HG03521 (cell line): ENCODE measurements at regions not wholly inside any gene's neighbourhood (a gene's known extent, or its start where the extent isn't known, plus 50 kb on each side); places are given as distances from the start of the nearest gene placed in this dataset.

Source experiments
- ATAC-seq: cut with Tn5 transposase; IDR thresholded peaks from one replicate; pipeline ENCODE4 v1.9.1; 2021; ENCODE audit warnings: mild to moderate bottlenecking, moderate library complexity; ENCODE audit not compliant: unreplicated experiment

- ATAC-seq: no peak
These were observed 267.5 kb upstream of the HABP2 start for GRCh38 chr10:113285305-113285704.

- no peak for ATAC-seq
These were observed 265.3 kb upstream of the HABP2 start for GRCh38 chr10:113287592-113287991.

DNA sequence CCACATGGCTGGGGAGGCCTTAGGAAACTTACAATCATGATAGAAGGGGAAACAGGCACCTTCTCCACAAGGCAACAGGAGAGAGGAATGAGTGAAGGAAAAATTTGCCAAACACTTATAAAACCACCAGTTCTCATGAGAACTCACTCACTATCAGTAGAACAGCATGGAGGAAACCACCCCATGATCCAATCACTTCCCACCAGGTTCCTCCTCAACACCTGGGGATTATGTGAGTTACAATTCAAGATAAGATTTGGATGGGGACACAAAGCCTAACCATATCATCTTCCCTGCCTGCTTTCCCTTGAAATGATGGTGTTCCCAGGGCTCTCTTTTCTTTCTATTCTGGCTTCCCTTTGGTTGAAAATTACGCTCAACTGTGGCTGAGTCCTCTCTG is 262.7 kb upstream of the HABP2 start:
- ATAC-seq: no peak

GRCh38 chr10:113291413-113291812 is 261.4 kb upstream of the HABP2 start:
- ATAC-seq: no peak

GRCh38 chr10:113292086-113292485 is 260.8 kb upstream of the HABP2 start:
- ATAC-seq: no peak

GRCh38 chr10:113292743-113293142 is 260.1 kb upstream of the HABP2 start:
- ATAC-seq: no peak

GRCh38 chr10:113293167-113293566 is 259.7 kb upstream of the HABP2 start:
- ATAC-seq: no peak

DNA sequence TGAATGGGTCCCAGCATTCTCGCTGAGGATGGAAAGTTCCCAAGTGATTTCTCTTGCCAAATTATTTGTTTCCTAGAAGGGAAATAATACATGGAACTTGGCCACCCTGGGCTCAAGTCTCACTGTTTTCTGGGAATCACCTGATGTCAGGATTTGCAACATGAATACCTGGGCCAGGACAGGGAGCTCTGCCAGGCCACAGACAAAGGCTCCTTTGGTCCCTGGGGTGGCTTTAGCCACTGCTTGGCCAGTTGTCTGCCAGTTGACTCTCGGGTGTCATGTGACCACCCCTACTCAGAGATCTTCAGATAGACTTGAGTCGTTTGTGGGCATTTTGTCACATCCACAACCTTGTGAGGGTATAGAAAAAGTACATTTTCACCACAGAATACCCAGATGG is 258.0 kb upstream of the HABP2 start:
- ATAC-seq: no peak

DNA sequence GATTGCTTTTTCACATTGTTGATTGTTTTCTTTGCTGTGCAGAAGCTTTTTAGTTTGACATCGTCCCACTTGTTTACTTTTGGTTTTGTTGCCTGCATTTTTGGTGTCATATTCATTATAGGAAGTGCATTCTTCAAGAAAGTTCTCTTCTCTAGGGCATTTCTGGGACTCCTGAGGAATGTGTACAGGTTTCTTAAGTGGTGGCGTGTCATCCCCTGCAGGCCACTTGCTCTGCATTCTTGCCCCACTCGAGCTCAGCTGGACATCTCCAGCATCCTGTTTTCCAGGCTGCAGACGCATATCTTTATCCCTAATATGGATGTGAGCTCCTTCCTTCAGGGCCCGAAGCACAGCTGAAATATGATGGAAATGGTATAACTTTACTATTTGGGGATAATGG is 255.6 kb upstream of the HABP2 start:
- no peak for ATAC-seq

- no peak for ATAC-seq
These were observed 254.2 kb upstream of the HABP2 start for GRCh38 chr10:113298616-113299015.

DNA sequence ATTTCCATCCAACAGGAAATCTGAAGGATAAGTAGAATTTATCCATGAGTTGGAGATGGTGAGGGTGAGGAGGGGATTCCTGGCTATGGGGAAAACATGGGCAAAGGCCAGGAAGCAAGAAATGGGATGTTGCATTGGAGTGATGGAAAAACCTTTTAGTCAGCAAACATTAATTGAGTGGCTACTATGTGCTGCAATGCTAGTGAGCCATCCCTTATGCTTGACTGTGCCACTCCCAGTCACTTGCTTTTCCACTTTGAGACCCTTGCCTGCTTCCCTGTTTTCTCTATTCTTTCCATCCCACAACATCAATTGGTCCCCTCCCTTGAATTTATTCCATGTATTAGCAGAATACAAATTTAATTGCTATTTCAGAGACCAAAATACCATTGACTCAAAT is 252.7 kb upstream of the HABP2 start:
- ATAC-seq: no peak

- no peak for ATAC-seq
These were observed 252.2 kb upstream of the HABP2 start for GRCh38 chr10:113300617-113301016.

DNA sequence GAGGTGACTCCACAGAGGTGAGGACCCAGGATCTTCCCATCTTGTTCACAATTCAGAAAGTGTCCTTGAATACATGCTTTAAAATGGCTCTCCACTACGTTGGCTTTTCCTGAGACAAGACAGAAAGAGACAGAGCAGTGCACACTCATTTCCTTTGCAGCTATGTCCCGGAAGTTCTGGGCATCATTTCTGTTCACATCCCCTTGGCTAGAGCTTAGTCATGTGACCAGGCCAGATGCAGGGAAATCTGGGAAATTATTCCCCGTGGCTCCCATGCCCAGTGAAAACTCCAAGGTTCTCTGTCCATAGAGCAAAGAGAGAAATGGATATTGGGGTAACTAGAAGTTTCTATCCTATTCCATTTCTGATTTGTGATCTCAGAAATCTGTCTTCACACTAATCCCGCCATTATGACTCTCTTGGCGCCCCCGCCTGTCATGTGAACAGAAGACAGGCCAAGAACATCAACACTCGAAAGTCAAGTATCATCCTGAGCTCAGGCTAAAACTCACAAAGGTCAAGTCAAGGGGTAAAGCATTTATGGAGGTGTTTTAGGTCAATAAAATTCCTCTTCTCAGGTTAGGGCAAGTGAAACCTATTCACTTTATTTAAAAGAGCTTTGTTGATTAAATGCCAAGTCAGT is 251.4 kb upstream of the HABP2 start:
- ATAC-seq: no peak

DNA sequence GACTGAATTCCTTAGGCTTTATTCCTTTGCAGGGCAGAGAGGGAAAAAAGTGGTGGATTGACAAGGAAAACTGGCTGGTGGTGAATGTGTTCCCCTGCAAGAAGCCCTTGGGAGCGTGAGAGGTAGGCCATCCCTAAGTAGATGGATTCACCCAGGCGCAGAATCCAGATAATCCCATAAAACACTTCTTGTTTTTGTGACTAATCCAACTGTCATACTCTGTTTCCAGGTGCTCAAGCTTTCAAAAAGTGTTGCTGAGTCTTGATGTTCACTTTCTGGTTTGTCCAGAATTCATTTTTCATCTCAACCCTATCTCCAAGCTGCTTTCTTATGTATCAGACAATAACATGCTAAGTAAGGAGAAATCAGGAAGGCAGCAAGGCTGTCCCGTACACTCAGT is 250.8 kb upstream of the HABP2 start:
- no peak for ATAC-seq

GRCh38 chr10:113303544-113304146 is 249.2 kb upstream of the HABP2 start:
- ATAC-seq: no peak

GRCh38 chr10:113304726-113305125 is 248.1 kb upstream of the HABP2 start:
- no peak for ATAC-seq

DNA sequence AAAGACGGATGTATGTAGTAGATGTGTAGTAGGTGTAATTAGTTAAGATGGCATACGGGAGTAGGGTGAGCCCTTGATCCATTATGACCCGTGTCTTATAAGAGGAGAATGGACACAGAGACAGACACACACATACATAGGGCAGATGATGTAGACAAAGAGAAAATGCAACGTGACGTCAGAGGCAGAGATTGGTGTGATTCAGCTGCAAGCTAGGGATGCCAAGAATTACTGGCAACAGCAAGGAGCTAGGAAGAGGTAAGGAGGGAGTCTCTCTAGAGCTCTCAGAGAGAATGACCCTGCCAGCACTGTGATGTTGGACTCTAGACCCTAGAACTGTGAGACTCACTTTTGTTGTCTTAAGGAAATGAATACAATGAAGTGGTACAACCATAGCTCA is 247.0 kb upstream of the HABP2 start:
- no peak for ATAC-seq

GRCh38 chr10:113309791-113310190 is 243.1 kb upstream of the HABP2 start:
- ATAC-seq: no peak

- no peak for ATAC-seq
These were observed 242.5 kb upstream of the HABP2 start for GRCh38 chr10:113310347-113310746.

DNA sequence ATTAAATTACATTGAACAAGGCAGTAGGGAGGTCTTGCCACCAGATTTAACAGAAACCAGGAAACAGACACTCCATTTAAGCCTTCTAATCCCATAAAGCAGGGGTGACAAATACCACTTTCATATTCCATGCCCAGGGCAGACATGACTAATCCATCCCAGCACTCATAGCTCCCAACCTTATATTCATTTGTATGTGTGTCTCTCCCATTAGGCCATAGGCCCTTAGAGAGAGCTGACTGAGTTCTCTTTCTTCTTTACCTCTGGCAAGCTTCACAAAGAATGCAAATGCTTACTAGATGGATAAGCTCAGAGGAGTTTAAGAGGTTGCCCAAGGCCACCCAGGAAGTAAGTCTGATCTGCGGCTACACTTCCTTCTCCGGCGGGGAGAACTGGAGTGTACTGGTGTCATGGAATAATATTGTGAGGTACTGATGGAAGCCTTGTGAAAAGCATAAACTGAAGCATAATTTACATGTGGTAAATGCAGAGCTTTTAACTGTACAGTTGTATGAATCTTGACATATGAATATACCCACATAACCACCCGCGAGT is 239.7 kb upstream of the HABP2 start:
- ATAC-seq: no peak

DNA sequence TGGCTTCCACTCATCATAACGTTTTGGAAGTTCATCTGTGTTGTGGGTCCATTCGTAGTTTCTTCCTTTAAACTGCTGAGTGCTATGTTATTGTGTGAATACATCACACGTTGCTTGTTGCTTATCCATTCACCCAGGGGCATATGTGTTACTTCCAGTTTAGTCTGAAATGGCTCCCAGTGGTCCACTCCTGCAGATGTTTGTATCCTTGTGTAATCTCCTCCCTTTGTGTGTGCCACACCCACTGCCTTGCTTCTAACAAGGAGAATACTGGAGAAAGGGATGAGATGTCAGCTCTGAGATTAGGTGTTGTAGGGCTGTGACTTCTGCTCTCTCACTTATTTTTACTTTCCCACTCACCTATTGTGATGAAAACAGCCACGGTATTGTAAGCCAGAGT is 239.1 kb upstream of the HABP2 start:
- no peak for ATAC-seq

- no peak for ATAC-seq
These were observed 236.3 kb upstream of the HABP2 start for GRCh38 chr10:113316506-113316905.

GRCh38 chr10:113317489-113317888 is 235.4 kb upstream of the HABP2 start:
- no peak for ATAC-seq
